NOMO-1 treated with DMSO at 0.1 percent for 48 hours (cell line): ENCODE measurements at regions not wholly inside any gene's neighbourhood (a gene's known extent, or its start where the extent isn't known, plus 50 kb on each side); places are given as distances from the start of the nearest gene placed in this dataset.
A peak's percentile ranks its signal among the peaks of the same experiment; 100 is the strongest.

Experiments
- DNase-seq: peaks from one replicate; lab custom pipeline; 2025; ENCODE audit not compliant: unreplicated experiment; lab: John Stamatoyannopoulos, UW

- no peak for DNase-seq
Observed at GRCh38 chr5:61897251-61897650, 408.8 kb upstream of the KIF2A start.

DNA sequence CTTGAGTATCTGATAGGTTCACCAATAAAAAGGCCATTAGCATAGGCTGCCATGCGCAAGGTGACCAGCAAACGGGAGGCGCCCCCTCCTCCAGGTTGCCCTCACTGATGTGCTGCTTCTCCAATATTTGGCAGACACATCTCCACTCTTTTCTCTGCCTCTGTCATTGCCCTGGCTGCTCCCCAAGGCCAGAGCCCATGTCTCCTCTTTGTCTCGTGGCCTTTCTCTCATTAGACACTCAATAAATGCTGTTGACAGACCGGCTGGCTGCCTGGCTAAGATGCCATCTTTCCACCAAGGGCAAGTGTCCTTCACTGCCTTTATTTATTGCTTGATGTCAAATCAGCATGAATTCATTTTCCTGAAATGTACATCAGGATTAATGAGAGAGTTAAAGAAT is 404.0 kb upstream of the KIF2A start:
- no peak for DNase-seq

DNA sequence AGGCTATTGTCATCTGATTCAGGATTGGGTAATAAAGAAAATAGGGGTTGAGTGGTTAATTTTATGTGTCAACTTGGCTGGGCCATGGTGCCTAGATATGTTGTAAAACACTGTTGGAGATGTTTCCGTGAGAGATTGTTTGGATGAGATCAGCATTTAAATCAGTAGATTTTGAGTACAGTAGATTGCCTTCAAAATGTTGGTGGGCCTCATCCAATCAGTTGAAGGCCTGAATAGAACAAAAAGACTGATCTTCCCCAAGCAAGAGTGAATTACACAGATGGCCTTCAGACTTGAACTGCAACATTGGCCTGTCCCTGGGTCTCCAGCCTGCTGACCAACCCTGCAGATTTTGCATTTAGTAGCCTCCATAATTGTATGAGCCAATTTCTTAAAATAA is 401.3 kb upstream of the KIF2A start:
- no peak for DNase-seq

DNA sequence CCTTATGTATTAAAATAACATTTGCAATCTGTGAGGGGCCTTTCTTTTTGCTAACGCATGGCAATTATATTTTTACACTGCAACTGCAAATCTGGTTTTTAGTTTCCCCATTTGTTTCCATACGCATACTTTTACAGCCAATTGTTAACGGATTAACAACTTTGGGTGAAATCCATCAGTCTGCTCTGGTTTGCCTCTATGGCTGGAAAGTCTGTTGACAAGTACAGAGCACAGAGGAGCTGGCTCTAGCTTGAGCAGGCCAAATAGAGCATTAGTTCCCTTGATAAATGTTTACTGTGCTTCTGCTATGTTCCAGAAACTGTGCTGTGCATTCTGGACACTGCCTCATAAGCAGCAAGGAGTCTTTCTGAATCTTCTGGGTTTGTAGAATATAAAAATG is 400.4 kb upstream of the KIF2A start:
- DNase-seq: no peak

- DNase-seq: no peak
Observed at GRCh38 chr5:61906820-61907219, 399.2 kb upstream of the KIF2A start.

- DNase-seq: no peak
Observed at GRCh38 chr5:61907995-61908394, 398.0 kb upstream of the KIF2A start.

DNA sequence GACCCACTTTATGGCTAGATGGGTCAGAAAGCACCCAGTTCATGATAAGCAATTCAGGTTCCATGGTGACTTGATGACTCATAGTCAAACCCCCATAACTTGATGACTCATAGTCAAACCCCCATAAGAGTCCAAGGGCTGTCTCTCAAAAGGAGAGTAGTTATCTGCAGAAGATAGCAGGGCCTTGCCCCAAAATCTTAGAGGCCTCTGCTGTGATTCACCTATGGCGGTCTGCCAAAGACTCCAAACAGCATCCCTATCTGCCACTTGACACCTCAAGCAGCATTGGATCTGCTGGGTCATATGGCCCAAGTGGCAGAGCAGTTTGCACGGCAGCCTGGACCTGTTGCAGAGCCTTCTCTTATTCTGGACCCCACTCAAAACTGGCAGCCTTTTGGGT is 395.2 kb upstream of the KIF2A start:
- no peak for DNase-seq

DNA sequence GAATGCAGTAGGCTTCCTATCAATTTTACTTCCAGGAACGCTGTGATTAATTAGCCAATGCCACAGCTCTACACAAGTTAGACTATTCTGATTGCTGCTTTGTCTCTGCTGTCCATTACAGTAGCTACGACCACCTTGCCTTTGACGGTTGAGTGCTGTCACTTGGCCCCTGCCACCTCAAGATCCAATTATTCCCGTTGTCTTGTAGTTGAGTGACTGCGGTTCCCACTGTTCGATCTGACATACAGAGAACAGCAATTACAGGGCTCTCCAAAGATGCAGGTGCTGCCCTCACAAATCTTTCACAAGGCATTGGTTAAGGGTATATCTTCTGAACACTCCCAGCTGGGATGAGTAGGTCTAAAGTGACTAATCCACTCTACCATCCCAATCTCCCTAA is 393.4 kb upstream of the KIF2A start:
- no peak for DNase-seq

DNA sequence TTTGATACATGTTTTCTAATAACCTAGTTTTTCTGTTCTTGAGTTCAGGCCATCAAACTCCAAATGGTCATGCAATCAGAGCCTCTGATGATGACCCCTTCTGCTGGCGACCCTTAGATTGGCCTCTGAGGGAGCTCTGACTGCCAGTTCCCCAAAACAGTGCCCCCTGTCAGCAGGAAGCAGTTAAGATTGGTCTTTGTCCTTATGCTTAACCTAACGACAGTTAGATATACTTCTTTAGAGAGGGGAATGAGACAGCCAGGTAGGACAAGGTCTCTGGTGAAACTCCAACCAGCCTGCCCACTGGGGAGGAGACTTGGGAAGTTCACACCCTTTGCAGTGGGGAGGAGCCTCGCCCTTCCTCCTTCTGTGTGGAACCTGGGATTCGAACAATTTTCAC is 390.4 kb upstream of the KIF2A start:
- no peak for DNase-seq

GRCh38 chr5:61916621-61917620 is 389.1 kb upstream of the KIF2A start:
- DNase-seq: no peak

DNA sequence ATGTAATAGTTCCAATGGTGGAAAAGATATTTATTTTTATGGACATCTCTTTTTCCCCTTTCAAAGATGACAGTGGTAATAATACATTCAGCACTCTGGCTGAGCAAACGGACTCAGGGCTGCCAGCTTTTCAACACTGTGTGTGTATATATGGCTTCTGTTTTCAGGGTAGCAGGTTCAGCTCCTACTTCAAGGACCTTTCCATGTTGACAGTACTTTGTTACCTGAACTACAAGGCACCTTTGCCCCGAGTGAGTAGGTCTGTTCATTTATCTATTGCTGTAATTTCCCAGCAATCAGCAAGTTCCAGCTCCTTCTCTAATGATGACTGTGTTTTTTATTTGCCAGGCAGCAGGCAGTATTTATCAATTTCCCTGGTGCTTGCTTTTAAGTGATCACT is 387.4 kb upstream of the KIF2A start:
- DNase-seq: no peak

DNA sequence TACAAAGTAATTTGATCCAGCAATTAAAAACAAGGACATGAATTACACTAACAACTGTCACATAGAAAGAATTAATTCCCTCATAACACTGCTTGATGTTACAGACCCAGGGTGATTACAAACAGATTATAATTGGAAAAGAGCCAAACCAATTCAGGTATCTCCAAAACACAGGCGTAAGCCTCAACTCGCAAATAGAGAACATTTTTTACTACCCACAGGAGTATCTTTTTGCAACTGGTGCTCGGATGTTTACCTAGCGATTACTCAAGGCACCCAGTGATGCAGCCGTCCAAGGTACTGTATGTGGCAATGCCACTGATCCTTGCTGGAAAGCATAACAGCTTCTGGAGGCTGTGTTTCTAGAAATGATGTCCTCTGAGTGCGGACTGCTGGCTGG is 386.1 kb upstream of the KIF2A start:
- DNase-seq: no peak

- DNase-seq: no peak
Observed at GRCh38 chr5:61924251-61924650, 381.8 kb upstream of the KIF2A start.

DNA sequence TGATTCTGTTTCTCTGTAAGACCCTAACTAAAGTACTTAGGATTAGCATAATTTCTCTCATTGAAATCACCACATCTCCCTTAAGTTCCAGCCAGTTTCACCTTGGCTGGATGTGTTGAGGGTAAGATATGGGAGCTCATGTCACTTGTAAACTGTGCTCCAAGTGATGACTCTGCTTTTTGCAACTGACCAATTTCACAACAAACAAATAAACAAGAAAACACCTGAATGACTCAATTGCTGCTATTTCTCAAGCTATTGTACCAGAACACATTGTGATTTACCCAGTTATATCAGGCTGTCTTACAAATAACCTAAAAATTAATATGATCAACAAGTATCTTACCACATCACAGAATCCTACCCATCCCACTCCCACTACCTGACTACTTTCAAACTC is 379.1 kb upstream of the KIF2A start:
- DNase-seq: no peak

- no peak for DNase-seq
Observed at GRCh38 chr5:61931236-61931635, 374.8 kb upstream of the KIF2A start.

DNA sequence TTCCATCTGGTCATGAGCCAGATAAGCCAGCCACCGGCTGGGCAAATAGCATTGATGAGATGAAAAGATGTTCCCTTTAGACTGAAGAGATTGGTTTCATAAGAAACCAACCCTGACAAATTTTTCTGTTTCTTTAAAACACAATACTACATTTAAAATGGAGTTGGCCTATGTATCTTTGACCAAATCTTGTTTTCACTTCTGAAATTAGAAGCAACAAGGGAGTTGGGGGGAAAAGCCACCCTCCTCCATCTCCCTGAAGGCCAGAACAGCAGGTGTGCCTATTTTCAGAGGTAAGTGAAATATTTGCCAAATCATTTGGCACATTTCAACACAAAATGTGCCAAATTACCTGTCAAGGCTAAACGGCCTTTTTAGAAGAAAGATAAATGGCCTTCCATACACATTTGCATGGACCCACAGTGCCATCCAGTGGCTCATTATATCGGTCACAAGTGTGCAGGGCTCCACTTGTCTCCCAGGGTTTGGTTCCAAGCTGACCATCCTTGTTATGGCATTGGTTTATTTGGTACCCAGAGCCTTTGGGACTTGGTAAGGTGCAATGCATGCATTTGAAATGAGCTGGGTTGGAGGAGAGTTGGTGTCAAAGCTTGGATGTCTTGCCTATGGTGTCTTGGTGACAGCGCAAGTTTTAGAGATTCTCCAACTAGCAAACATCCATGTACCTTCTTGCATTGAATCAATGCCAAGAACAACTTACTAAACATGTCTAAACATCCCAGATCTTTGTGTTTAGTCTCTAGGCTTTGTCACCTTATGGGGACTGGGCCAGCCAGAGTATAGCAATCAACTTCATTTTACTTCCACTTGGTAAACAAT is 372.0 kb upstream of the KIF2A start:
- DNase-seq: peak; percentile 48

GRCh38 chr5:61941637-61942036 is 364.4 kb upstream of the KIF2A start:
- no peak for DNase-seq

DNA sequence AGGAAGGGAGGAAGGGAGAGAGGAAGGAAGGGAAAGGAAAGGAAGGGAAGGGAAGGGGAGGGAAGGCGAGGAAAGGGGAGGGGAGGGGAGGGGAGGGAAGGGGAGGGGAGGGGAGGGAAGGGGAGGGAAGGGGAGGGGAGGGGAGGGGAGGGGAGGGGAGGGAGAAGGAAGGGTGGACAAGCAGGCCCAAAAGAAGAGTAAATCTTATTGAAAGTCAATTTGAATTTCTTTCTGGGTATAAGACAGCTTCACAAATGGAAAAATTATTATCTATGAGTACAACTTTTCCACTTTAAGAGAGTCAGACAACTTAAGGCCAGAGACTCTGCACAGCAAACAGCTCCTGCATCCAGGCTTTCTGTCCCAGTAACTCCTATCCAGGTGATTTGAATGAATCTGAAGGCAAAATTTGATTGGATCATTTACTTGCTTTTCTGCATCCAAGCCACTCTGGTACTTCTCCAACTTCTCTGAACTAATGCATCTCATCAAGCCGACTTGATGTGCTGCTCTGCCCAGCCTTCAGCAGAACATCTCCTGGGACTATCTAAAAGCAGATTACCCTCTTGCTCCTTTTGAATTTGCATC is 363.4 kb upstream of the KIF2A start:
- DNase-seq: no peak

GRCh38 chr5:61943713-61944112 is 362.3 kb upstream of the KIF2A start:
- DNase-seq: no peak

- DNase-seq: no peak
Observed at GRCh38 chr5:61948151-61948550, 357.9 kb upstream of the KIF2A start.

DNA sequence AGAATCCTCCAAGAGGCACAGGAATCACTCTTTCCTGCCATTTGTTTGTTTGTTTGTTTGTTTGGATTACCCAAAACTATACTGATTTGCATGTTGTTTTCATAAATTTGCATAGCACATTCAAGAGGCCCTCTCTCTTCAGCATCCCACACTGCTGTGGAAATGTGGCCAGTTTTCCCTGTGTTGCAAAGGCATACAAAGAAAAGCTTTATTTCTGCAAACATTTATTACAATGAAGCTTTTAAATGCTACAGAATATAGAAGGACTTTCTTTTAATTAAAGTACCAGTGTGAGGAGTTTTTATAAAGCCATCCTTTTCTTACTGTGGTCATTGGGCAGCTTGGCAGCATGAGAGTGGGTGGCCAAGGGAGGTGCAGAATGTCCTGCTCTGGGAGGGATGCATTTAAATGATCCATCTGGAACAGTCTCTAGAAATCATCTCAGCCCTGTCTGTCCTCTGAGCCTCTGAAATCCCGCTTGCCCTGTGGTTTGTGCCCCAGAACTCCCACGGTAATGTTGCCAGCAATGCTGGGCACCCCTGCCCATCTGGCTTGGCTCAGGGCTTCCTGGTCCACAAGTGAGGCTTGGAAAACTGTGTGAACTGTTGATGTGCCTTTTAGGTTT is 356.8 kb upstream of the KIF2A start:
- no peak for DNase-seq
